T1000 (cell line): ENCODE measurements at regions not wholly inside any gene's neighbourhood (a gene's known extent, or its start where the extent isn't known, plus 50 kb on each side); places are given as distances from the start of the nearest gene placed in this dataset.

Experiments
- DNase-seq: peaks from one replicate; lab custom pipeline; 2025; ENCODE audit warnings: mixed read lengths; lab: John Stamatoyannopoulos, UW

- no peak for DNase-seq
Measured at GRCh38 chrX:131703646-131704045, 159.8 kb downstream of the OR13H1 start.

GRCh38 chrX:131704136-131704695 lies 160.3 kb downstream of the OR13H1 start:
- DNase-seq = no peak

- DNase-seq = no peak
Measured at GRCh38 chrX:131709553-131709952, 165.7 kb downstream of the OR13H1 start.

- DNase-seq = no peak
Measured at GRCh38 chrX:131711478-131711867, 167.6 kb downstream of the OR13H1 start.

GRCh38 chrX:131723646-131724045 lies 179.8 kb downstream of the OR13H1 start:
- DNase-seq = no peak

DNA sequence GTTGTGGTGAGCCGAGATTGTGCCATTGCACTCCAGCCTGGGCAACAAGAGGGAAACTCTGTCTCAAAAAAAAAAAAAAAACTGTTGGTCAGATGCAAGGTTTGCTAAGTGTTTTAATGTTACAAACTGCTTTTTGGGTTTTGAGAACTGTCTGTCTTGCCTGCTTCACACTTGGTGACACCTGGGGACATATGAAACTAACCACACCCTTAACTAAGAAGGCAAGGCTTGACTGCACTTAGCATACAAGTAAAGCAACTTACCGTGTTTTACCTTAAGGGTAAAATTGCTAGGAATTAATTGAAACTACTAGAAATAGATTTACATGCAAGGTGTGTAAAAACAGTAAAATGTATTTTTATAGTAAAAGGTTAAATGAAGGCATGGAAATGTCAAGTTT lies 180.4 kb downstream of the OR13H1 start:
- DNase-seq = no peak

DNA sequence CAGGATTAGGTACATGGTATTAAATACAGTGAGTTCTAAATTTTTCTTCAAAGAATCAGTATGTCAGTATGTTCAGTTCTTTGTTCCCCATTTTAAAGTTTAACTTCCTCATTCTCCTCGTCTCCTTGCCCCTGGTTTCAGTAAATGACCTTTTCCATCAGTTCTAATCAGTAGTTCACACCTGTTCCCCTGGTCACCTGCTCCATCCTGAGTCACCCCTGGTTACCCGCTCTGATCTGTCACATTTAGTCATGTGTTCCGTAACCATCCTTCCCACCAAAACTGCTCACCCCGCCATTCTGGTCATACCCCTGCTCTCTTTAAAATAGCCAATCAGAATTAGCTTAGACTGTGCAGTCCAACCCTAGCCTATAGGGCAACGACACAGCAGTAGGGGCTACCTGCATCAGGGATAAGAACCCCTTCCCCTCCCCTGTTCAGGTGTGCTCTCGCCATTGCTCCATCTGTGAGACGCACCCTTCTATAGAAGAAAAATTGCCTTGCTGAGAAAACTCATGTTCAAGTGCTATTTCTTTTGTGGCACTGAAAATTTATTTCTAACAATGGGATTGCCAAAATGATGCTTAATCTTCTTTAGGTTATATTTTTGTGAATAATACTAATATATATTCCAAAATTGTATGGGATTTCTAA lies 181.3 kb downstream of the OR13H1 start:
- DNase-seq = no peak

DNA sequence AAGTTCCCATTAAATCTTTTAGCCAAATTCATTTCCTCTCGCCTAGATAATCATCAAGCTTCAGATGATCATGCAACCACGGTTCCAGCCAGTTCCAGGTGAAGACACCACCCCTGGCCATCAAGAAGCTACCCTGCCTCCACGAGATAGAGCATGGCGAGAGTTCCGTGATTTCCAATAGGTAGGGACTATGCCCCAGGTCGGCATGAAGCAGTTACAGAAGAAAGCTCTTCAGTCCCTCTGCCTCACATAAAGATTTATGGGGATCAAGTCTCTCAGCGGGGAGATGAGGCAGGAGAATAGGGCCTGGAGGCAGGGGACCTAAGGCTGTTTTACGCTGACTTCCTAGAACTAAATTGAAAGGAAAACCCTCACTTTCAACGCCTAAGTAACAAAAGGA lies 183.9 kb downstream of the OR13H1 start:
- DNase-seq = no peak

DNA sequence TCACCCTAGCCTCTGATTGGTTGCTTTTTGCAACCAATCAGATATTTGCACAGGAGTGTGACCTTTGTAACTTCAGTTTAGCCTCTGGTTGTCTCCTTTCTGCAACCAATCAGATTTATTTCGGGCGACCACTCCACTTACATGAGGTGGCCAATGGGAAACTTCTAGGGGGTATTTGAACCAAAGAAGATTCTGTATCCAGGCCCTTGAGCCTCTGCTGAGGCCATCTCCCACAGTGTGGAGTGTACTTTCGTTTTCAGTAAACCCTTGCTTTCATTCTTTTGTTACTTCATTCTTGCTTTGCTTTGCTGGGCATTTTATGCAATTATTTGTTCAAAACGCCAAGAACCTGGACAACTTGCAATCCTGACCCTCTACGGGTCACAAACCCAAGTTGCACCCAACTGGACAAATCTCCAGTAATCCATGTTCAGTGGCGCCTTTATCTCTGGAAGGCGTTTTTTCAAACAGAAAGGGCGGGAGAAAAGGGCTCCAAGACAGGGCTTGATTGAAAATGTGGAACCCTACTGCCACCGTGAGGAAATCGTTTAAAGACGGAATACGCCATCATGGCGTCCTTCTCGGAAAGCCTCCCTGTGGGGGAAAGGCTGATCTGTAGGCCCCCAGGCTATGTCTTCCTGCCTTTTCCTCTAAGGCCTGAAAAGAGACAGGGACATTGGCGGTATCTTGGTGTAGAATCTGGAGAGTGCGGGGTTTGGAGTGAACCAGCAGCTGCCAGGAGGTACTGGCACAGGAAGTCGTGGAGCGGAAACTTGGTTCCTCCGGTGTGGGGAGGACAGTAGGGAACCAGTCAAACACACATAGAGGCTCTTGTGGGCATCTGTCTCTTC lies 184.6 kb downstream of the OR13H1 start:
- no peak for DNase-seq

DNA sequence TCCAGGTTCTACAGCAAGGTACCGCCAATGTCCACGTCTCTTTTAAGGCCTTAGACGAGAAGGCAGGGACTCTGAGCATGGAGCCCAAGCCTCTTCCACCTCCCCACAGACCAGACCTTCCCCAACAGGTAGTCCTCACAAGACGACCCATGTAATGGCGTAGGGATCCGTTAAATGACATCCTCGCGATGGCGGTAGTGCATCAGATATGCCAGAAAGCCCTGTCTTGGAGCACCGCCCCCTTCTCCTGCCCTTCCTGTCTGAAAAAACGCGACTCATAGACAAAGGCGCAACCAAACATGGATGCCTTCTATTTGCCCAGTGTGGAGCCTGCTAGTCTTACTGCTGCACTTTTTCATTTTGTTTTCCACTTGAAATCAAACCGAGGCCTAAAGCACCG lies 185.4 kb downstream of the OR13H1 start:
- DNase-seq = no peak

- no peak for DNase-seq
Measured at GRCh38 chrX:131734621-131735020, 190.7 kb downstream of the OR13H1 start.

GRCh38 chrX:131735127-131735526 lies 191.3 kb downstream of the OR13H1 start:
- DNase-seq = no peak

- no peak for DNase-seq
Measured at GRCh38 chrX:131739823-131740222, 195.9 kb downstream of the OR13H1 start.

GRCh38 chrX:131741103-131741581 lies 197.3 kb downstream of the OR13H1 start:
- no peak for DNase-seq

DNA sequence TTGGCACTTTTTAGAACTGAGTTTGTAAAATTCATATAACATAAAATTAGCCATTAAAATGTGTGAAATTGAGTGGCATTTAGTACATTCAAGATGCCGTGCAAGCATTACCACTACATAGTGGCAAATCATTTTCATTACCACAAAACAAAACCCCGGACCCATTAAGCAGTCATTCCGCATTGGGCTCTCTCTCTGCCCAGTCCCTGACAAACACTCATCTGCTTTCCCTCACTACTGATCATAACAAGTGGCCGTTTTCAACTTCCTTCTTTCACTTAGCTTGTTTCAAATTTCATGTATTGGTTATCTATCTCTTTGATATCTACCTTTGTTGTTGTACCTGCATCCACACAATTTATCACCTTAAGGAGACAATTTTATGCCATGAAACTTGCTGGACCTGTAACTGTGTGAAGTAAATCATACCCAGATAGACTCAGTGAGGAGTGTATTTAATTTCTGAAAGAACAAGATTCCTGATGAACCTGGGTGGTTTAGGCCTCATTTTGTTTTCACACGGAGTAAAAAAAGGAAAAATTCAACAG lies 202.1 kb downstream of the OR13H1 start:
- no peak for DNase-seq

DNA sequence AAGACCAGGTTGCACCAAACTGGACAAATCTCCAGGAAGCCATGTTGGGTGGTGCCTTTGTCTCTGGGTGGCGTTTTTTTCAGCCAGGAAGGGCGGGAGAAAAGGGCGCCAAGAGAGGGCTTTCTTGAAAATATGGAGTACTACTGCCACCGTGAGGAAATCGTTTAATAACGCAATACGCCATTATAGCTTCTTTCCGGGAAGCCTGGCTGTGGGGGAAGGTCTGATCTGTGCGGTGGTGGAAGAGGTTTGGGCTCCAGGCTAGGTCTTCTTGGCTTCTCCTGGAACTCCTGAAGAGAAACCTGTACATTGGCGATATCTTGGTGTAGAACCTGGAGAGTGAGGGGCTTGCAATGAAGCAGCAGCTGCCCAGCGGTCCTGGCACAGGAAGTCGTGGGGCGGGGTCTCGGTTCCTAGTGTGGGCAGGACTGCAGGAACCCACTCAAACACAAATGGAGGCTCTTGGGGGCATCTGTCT lies 202.7 kb downstream of the OR13H1 start:
- DNase-seq = no peak

DNA sequence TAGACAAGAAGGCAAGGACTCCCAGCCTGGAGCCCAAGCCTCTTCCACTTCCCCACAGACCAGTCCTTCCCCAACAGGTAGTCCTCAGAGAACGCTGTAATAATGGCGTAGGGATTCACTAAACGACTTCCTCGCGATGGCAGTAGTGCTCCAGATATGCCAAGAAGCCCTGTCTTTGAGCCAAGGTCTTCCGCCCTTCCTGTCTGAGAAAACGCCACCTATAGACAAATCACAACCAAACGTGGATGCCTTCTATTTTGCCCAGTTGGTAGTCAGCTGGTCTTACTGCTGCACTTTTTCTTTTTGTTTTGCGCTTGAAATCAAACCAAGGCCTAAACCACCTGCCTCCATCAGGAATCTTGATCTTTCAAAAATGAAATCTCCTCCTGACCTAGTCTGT lies 203.3 kb downstream of the OR13H1 start:
- DNase-seq = no peak

GRCh38 chrX:131752493-131753198 lies 208.8 kb downstream of the OR13H1 start:
- no peak for DNase-seq

- DNase-seq = no peak
Measured at GRCh38 chrX:131762802-131763234, 218.9 kb downstream of the OR13H1 start.

DNA sequence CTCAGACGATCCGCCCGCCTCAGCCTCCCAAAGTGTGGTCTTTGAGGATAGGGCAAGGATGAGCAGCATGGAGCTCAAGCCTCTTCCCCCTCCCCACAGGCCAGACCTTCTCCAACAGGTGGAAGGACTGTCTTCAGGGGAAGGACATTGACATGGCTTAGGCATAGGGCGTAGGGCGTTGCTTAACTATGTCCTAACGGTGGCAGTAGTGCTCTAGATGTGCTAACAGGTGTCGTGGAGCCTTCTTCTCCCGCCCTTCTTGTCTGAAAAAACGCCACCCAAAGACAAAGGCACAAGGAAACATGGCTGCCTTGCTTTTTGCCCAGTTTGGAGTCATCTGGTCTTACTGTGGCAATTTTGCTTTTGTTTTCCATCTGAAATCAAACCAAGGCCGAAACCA lies 219.8 kb downstream of the OR13H1 start:
- DNase-seq = no peak

DNA sequence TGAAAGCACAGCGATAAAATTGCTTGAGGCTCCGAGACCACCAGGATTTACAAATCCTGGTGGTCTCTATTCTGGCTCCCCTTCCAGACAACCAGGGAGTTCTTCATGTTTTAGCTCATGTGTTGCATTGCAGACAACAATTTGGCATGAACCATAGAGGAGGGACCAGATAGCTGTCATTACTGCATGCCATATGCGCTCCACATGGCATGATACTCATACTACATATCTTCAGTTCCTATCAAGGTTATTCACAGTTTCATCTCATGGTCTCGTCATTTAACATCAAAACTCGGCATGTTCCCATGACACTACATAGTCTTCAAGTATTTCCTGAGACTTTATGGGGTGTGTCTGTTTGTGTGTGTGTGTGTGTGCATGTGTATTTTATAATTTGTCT lies 220.3 kb downstream of the OR13H1 start:
- DNase-seq = no peak
